Prostate gland (tissue), 2 donors: ENCODE measurements at regions not wholly inside any gene's neighbourhood (a gene's known extent, or its start where the extent isn't known, plus 50 kb on each side); places are given as distances from the start of the nearest gene placed in this dataset.

ENCODE experiments used
- POLR2A ChIP-seq: fragments of 450-650 bp; IDR thresholded peaks from one replicate; pipeline ENCODE4 v1.6.1; 2016; ENCODE audit warnings: antibody characterized with exemption, mild to moderate bottlenecking
- POLR2AphosphoS5 ChIP-seq: sonication (generic); formaldehyde crosslinking; IDR thresholded peaks from one replicate; pipeline ENCODE4 v1.6.1; 2017; ENCODE audit warnings: antibody characterized with exemption
- TF ChIP-seq, protein P1 (sequence below), 4 experiments: fragments of 200-600 bp in 2 of 4; fragments of 450-650 bp in 2 of 4; sonication (generic) in 2 of 4; IDR thresholded peaks; 1 replicate in 3 of 4; 2 replicates in 1 of 4; pipeline ENCODE4 v1.5.1; 2016 to 2019; ENCODE audit warnings: antibody characterized with exemption in 4 of 4, mild to moderate bottlenecking in 2 of 4, moderate library complexity in 2 of 4

DNA sequence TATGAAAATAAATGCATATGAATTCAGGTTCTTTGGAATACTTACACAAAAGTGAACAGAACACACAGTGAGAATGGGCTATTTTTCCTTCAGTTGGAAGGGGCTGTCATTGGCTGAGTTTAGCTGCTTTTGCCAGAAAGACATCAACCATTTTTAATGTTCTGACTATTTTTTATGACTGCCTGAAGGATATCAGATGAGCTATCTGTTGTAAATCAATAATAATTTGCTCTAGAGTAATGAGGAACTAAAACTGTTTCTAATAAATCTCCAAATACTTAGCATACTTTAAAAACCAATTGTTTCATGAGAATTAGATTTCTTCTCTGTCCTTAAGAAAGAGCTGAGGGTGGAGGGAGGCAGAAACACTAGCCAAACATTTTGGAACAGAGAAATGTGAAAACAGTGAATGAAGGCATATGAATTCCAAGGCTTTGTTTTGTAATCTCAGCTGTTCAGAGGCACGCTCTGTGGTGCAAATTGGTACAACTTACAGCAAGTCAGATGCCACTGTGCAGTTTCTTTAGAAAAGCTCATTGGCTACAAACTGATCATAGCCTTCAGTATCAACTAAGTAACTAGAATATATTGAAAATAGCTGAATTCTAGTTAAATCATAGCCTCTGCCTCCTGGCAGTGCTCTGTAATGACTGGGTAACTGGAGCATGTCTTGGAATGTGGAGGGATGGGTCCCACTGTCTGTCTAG lies 228.9 kb upstream of the JAG1 start:
- TF ChIP-seq, protein P1, sequence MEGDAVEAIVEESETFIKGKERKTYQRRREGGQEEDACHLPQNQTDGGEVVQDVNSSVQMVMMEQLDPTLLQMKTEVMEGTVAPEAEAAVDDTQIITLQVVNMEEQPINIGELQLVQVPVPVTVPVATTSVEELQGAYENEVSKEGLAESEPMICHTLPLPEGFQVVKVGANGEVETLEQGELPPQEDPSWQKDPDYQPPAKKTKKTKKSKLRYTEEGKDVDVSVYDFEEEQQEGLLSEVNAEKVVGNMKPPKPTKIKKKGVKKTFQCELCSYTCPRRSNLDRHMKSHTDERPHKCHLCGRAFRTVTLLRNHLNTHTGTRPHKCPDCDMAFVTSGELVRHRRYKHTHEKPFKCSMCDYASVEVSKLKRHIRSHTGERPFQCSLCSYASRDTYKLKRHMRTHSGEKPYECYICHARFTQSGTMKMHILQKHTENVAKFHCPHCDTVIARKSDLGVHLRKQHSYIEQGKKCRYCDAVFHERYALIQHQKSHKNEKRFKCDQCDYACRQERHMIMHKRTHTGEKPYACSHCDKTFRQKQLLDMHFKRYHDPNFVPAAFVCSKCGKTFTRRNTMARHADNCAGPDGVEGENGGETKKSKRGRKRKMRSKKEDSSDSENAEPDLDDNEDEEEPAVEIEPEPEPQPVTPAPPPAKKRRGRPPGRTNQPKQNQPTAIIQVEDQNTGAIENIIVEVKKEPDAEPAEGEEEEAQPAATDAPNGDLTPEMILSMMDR (IDR thresholded peaks at IDR 0.05) = no peak
- no peak for TF ChIP-seq POLR2A
- TF ChIP-seq POLR2AphosphoS5 = no peak
